ENCODE measurements at regions not wholly inside any gene's neighbourhood (a gene's known extent, or its start where the extent isn't known, plus 50 kb on each side); places are given as distances from the start of the nearest gene placed in this dataset.

- TF ChIP-seq CTCF (IDR thresholded peaks at IDR 0.05; ENCODE audit: insufficient read depth, low read length) (no peak), POLR2AphosphoS5 (IDR thresholded peaks at IDR 0.05; ENCODE audit: low read depth) (no peak), REST (IDR thresholded peaks at IDR 0.05; ENCODE audit: insufficient replicate concordance, low read depth) (no peak), SPI1 (IDR thresholded peaks at IDR 0.05; ENCODE audit: borderline replicate concordance, low read depth) (no peak)
Observed at GRCh38 chr12:42021469-42021868, 123.2 kb downstream of the GXYLT1 start.
